ENCODE measurements at regions not wholly inside any gene's neighbourhood (a gene's known extent, or its start where the extent isn't known, plus 50 kb on each side); places are given as distances from the start of the nearest gene placed in this dataset.
"Not testable (repeated sequence)": the region's sequence is repeated elsewhere in the genome, so short reads cannot be mapped to it uniquely, and the experiment has no call there.

- no peak for DNase-seq
These were observed 124.6 kb upstream of the CDK13 start for GRCh38 chr7:39825401-39825980.

- DNase-seq, result no peak
These were observed 123.9 kb upstream of the CDK13 start for GRCh38 chr7:39826166-39826565.

- DNase-seq, result no peak
These were observed 122.5 kb upstream of the CDK13 start for GRCh38 chr7:39827571-39827970.

GRCh38 chr7:39829028-39829427 is 121.0 kb upstream of the CDK13 start:
- no peak for DNase-seq

GRCh38 chr7:39832519-39833085 is 117.5 kb upstream of the CDK13 start:
- no peak for DNase-seq

GRCh38 chr7:39833180-39833799 is 116.8 kb upstream of the CDK13 start:
- DNase-seq, result peak in 40 of 56 donors; percentile 2 to 65 (median 22)

- DNase-seq, result not testable (repeated sequence)
These were observed 116.0 kb upstream of the CDK13 start for GRCh38 chr7:39833865-39834634.

GRCh38 chr7:39838326-39838725 is 111.7 kb upstream of the CDK13 start:
- no peak for DNase-seq

- no peak for DNase-seq
These were observed 105.0 kb upstream of the CDK13 start for GRCh38 chr7:39845006-39845405.

GRCh38 chr7:39847227-39847626 is 102.8 kb upstream of the CDK13 start:
- DNase-seq, result no peak

GRCh38 chr7:39851466-39852045 is 98.5 kb upstream of the CDK13 start:
- no peak for DNase-seq

GRCh38 chr7:39854616-39855324 is 95.3 kb upstream of the CDK13 start:
- DNase-seq, result not testable (repeated sequence)

GRCh38 chr7:39855325-39855674 is 94.8 kb upstream of the CDK13 start:
- no peak for DNase-seq

GRCh38 chr7:39863675-39864322 is 86.3 kb upstream of the CDK13 start:
- DNase-seq, result not testable (repeated sequence)

- not testable (repeated sequence) for DNase-seq
These were observed 80.1 kb upstream of the CDK13 start for GRCh38 chr7:39869888-39870522.

- not testable (repeated sequence) for DNase-seq
These were observed 78.4 kb upstream of the CDK13 start for GRCh38 chr7:39871610-39872009.

- DNase-seq, result no peak
These were observed 69.5 kb upstream of the CDK13 start for GRCh38 chr7:39880556-39880955.

GRCh38 chr7:39882148-39882784 is 67.8 kb upstream of the CDK13 start:
- DNase-seq, result no peak

- DNase-seq, result no peak
These were observed 66.2 kb upstream of the CDK13 start for GRCh38 chr7:39883812-39884390.
